Gastroesophageal sphincter (tissue), 3 donors: ENCODE measurements at regions not wholly inside any gene's neighbourhood (a gene's known extent, or its start where the extent isn't known, plus 50 kb on each side); places are given as distances from the start of the nearest gene placed in this dataset.

Source experiments
- CTCF ChIP-seq, 4 experiments: fragments of 200-600 bp in 2 of 4; fragments of 450-650 bp in 2 of 4; sonication (generic) in 1 of 4; IDR thresholded peaks; one replicate each; pipeline ENCODE4 v1.5.1; 2017 to 2019; ENCODE audit warnings: antibody characterized with exemption in 4 of 4, mild to moderate bottlenecking in 2 of 4, moderate library complexity in 2 of 4
- POLR2A ChIP-seq, 2 donors: fragments of 450-650 bp; IDR thresholded peaks; one replicate each; pipeline ENCODE4 v1.6.1; 2017; ENCODE audit warnings: antibody characterized with exemption in 2 of 2, mild to moderate bottlenecking in 2 of 2, moderate library complexity in 1 of 2

GRCh38 chr17:77814091-77814772 is 144.3 kb upstream of the TNRC6C start:
- TF ChIP-seq CTCF (IDR thresholded peaks at IDR 0.05) (no peak), POLR2A (IDR thresholded peaks at IDR 0.05) (no peak)
